ENCODE measurements at regions not wholly inside any gene's neighbourhood (a gene's known extent, or its start where the extent isn't known, plus 50 kb on each side); places are given as distances from the start of the nearest gene placed in this dataset.

DNA sequence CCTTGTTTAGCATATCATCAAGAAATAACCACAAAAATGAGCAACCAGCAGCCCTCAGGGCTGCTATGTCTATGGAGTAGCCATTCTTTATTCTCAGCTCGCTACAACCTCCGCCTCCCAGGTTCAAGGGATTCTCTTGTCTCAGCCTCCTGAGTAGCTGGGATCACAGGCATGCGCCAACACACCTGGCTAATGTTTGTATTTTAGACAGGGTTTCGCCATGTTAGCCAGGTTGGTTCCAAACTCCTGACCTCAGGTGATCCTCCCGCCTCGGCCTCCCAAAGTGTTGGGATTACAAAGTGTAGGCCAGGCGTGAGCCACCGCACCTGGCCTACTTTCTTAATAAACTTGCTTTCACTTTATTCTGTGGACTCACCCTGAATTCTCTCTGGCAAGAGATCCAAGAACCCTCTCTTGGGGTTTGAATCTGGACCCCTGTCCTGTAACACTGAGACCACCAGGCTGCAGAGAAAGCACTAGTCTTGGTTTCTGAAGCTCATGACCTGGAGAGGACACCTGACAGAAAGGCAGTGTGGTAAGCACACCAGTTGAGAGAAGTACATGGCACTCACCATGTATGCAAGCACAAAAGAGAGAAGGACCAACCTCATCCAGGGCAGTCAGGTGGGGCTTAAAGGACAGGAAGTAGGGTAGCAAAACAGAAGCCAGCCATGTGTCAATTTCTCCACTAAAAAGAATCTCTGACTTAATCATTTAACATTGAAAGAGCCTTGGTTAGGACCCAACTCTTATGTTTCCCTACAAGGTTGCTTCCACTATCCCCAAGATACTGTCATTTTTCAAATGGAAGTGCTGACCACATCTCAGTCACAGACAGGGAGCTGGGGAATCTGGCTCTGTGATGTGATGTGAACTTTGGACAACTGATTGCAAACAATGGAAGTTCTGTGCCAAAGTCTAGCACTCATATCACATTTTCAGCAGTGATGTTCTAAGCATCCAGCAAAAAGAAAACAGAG is 97.4 kb upstream of the DST start:
- Histone ChIP-seq H3K27ac (ENCODE audit: low read length in 2 of 2) (no peak overlapping the region), H3K79me2 (ENCODE audit: control insufficient read depth, insufficient read depth, low read length) (no peaks in the 10 kb centered on the region), H3K27me3 (replicated peaks in 1 of 4; ENCODE audit: control extremely low read depth in 1 of 4, control insufficient read depth in 3 of 4, insufficient read depth in 4 of 4, low read length in 3 of 4) (no peaks in the 10 kb centered on the region), H3K36me3 (replicated peaks in 1 of 2; ENCODE audit: control extremely low read depth in 1 of 2, control insufficient read depth in 1 of 2, extremely low read depth in 1 of 2, insufficient read depth in 2 of 2, low read length in 1 of 2) (no peaks in the 10 kb centered on the region), H2AFZ (ENCODE audit: insufficient read depth, low read depth, low read length, poor library complexity, severe bottlenecking) (no peak overlapping the region), H3K9me3 (ENCODE audit: control extremely low read depth in 1 of 3, control insufficient read depth in 2 of 3, insufficient read depth in 1 of 3, low read length in 2 of 3) (no peaks in the 10 kb centered on the region), H3K4me2 (replicated peaks; ENCODE audit: low read depth, low read length, poor library complexity, severe bottlenecking) (no peak overlapping the region), H3K4me3 (ENCODE audit: control extremely low read depth in 1 of 5, extremely low read depth in 1 of 5, insufficient read depth in 1 of 5, low read depth in 2 of 5, low read length in 4 of 5) (no peak overlapping the region), H3K4me1 (ENCODE audit: control insufficient read depth in 2 of 2, insufficient read depth in 2 of 2, low read length in 2 of 2) (no peaks in the 10 kb centered on the region), H3K9ac (ENCODE audit: low read length) (no peak overlapping the region), H4K20me1 (ENCODE audit: control insufficient read depth, insufficient read depth, low read length, poor library complexity, severe bottlenecking) (no peaks in the 10 kb centered on the region)
- ATAC-seq (ENCODE audit: low read depth): no peak
- H3K9me3 Mint-ChIP-seq (ENCODE audit: insufficient read depth): no peaks in the 10 kb centered on the region
- 97% methylated on average over 7 of the region's 8 CpGs for WGBS (ENCODE audit: insufficient coverage)
- H3K27ac Mint-ChIP-seq: no peak overlapping the region
- peaks cover 3% of the 10 kb centered on the region for H3K4me1 Mint-ChIP-seq
- ChIA-PET CTCF (no interaction called here), POLR2A (no interaction called here)
- H3K4me3 Mint-ChIP-seq: no peak overlapping the region
- no peak for DNase-seq
- TF ChIP-seq EZH2 (IDR thresholded peaks at IDR 0.05; ENCODE audit: borderline replicate concordance, insufficient read depth, low read depth, low read length, poor library complexity, severe bottlenecking): no peak
- TF ChIP-seq, protein P1, sequence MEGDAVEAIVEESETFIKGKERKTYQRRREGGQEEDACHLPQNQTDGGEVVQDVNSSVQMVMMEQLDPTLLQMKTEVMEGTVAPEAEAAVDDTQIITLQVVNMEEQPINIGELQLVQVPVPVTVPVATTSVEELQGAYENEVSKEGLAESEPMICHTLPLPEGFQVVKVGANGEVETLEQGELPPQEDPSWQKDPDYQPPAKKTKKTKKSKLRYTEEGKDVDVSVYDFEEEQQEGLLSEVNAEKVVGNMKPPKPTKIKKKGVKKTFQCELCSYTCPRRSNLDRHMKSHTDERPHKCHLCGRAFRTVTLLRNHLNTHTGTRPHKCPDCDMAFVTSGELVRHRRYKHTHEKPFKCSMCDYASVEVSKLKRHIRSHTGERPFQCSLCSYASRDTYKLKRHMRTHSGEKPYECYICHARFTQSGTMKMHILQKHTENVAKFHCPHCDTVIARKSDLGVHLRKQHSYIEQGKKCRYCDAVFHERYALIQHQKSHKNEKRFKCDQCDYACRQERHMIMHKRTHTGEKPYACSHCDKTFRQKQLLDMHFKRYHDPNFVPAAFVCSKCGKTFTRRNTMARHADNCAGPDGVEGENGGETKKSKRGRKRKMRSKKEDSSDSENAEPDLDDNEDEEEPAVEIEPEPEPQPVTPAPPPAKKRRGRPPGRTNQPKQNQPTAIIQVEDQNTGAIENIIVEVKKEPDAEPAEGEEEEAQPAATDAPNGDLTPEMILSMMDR (IDR thresholded peaks at IDR 0.05): no peak
- intact Hi-C loops (cut with micrococcal nuclease): no loop called here
- peaks cover 4% of the 10 kb centered on the region for H3K27me3 Mint-ChIP-seq

DNA sequence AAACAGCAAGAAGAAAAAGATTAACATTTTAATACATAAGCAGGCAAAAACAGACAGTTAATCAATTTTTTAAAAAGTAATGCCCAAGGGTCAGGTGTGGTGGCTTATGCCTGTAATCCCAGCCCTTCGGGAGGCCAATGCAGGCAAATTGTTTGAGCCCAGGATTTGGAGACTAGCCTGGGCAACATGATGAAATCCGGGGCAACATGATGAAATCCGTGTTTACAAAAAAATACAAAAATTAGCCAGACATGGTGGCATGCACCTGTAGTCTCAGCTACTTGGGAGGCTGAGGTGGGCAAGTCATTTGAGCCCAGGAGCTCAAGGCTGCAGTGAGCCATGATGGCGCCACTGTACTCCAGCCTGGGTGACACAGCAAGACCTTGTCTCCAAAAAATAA is 94.1 kb upstream of the DST start:
- CTCF ChIA-PET: no interaction called here
- H3K4me3 ChIP-seq (ENCODE audit: control extremely low read depth in 1 of 5, extremely low read depth in 1 of 5, insufficient read depth in 1 of 5, low read depth in 2 of 5, low read length in 4 of 5): no peak overlapping the region
- no peak overlapping the region for H3K4me3 Mint-ChIP-seq

More for the DNA sequence above, 94.1 kb upstream of the DST start:
- Histone ChIP-seq H3K27ac (ENCODE audit: low read length in 2 of 2) (no peak overlapping the region), H3K4me2 (replicated peaks; ENCODE audit: low read depth, low read length, poor library complexity, severe bottlenecking) (no peak overlapping the region), H4K20me1 (ENCODE audit: control insufficient read depth, insufficient read depth, low read length, poor library complexity, severe bottlenecking) (no peaks in the 10 kb centered on the region), H3K9me3 (ENCODE audit: control extremely low read depth in 1 of 3, control insufficient read depth in 2 of 3, insufficient read depth in 1 of 3, low read length in 2 of 3) (no peaks in the 10 kb centered on the region), H3K4me1 (ENCODE audit: control insufficient read depth in 2 of 2, insufficient read depth in 2 of 2, low read length in 2 of 2) (no peaks in the 10 kb centered on the region), H3K9ac (ENCODE audit: low read length) (no peak overlapping the region), H2AFZ (ENCODE audit: insufficient read depth, low read depth, low read length, poor library complexity, severe bottlenecking) (no peak overlapping the region), H3K36me3 (replicated peaks in 1 of 2; ENCODE audit: control extremely low read depth in 1 of 2, control insufficient read depth in 1 of 2, extremely low read depth in 1 of 2, insufficient read depth in 2 of 2, low read length in 1 of 2) (no peaks in the 10 kb centered on the region), H3K79me2 (ENCODE audit: control insufficient read depth, insufficient read depth, low read length) (no peaks in the 10 kb centered on the region), H3K27me3 (replicated peaks in 1 of 4; ENCODE audit: control extremely low read depth in 1 of 4, control insufficient read depth in 3 of 4, insufficient read depth in 4 of 4, low read length in 3 of 4) (no peaks in the 10 kb centered on the region)
- no peak overlapping the region for H3K27ac Mint-ChIP-seq
- H3K27me3 Mint-ChIP-seq: peaks cover 3% of the 10 kb centered on the region
- WGBS (ENCODE audit: insufficient coverage): 98% methylated on average over 3 of the region's 4 CpGs
- no peaks in the 10 kb centered on the region for H3K9me3 Mint-ChIP-seq (ENCODE audit: insufficient read depth)
- DNase-seq (no peak), ATAC-seq (ENCODE audit: low read depth) (no peak)
- no peaks in the 10 kb centered on the region for H3K4me1 Mint-ChIP-seq
- intact Hi-C loops (cut with micrococcal nuclease): no loop called here
- POLR2A ChIA-PET: no interaction called here
- TF ChIP-seq, protein P1 (IDR thresholded peaks at IDR 0.05): no peak
- no peak for TF ChIP-seq EZH2 (IDR thresholded peaks at IDR 0.05; ENCODE audit: borderline replicate concordance, insufficient read depth, low read depth, low read length, poor library complexity, severe bottlenecking)

All from B cell (primary cell).